ENCODE measurements at regions not wholly inside any gene's neighbourhood (a gene's known extent, or its start where the extent isn't known, plus 50 kb on each side); places are given as distances from the start of the nearest gene placed in this dataset.

DNA sequence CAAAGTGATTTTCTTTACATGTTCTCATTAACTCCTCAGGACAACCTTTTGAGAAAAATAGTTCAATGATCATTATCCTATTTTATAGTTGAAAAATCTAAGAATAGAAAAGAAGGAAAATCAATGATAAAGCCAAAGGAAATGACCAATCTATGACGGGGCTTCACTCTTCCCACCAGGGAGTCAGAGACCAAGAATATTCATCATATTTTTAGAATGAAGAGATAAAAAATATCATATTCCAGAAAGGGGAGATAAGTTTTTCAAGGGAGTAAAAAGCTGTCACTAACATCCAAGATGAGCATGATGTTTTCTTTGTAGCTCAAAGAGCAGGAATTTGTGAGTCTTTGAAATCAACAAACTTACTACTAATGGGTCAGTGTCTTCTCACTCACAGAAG lies 71.5 kb upstream of the LPP start:
- TF ChIP-seq CTCF (IDR thresholded peaks at IDR 0.05): no peak
- no peak for DNase-seq

GRCh38 chr3:188083011-188083410 lies 70.9 kb upstream of the LPP start:
- intact Hi-C loops (cut with DNase I): no loop called here
- H3K9me3 ChIP-seq: no peaks in the 10 kb centered on the region

More for the DNA sequence above, 71.5 kb upstream of the LPP start:
- no peaks in the 10 kb centered on the region for H3K27me3 ChIP-seq
- no peak overlapping the region for H3K4me3 ChIP-seq
- H3K36me3 ChIP-seq: no peaks in the 10 kb centered on the region
- intact Hi-C loops (cut with DNase I): no loop called here
- H3K4me1 ChIP-seq: peaks cover 0 to 9% of the 10 kb centered on the region in 2 donors
- no peaks in the 10 kb centered on the region for H3K9me3 ChIP-seq
- H3K27ac ChIP-seq: no peak overlapping the region
- ATAC-seq: no peak

GRCh38 chr3:188084752-188085583 lies 69.0 kb upstream of the LPP start:
- no peak for TF ChIP-seq CTCF (IDR thresholded peaks at IDR 0.05)
- DNase-seq (no peak), ATAC-seq (no peak)
- Histone ChIP-seq H3K4me1 (peaks cover 0 to 9% of the 10 kb centered on the region in 2 donors), H3K9me3 (no peaks in the 10 kb centered on the region), H3K4me3 (no peak overlapping the region), H3K36me3 (no peaks in the 10 kb centered on the region), H3K27me3 (no peaks in the 10 kb centered on the region), H3K27ac (no peak overlapping the region)
- intact Hi-C loops (cut with DNase I): no loop called here

More at GRCh38 chr3:188083011-188083410, 70.9 kb upstream of the LPP start:
- H3K27me3 ChIP-seq: no peaks in the 10 kb centered on the region
- H3K4me1 ChIP-seq: peaks cover 0 to 9% of the 10 kb centered on the region in 2 donors
- no peak for TF ChIP-seq CTCF (IDR thresholded peaks at IDR 0.05)
- no peaks in the 10 kb centered on the region for H3K36me3 ChIP-seq
- H3K27ac ChIP-seq: no peak overlapping the region
- H3K4me3 ChIP-seq: no peak overlapping the region
- ATAC-seq (no peak), DNase-seq (no peak)

DNA sequence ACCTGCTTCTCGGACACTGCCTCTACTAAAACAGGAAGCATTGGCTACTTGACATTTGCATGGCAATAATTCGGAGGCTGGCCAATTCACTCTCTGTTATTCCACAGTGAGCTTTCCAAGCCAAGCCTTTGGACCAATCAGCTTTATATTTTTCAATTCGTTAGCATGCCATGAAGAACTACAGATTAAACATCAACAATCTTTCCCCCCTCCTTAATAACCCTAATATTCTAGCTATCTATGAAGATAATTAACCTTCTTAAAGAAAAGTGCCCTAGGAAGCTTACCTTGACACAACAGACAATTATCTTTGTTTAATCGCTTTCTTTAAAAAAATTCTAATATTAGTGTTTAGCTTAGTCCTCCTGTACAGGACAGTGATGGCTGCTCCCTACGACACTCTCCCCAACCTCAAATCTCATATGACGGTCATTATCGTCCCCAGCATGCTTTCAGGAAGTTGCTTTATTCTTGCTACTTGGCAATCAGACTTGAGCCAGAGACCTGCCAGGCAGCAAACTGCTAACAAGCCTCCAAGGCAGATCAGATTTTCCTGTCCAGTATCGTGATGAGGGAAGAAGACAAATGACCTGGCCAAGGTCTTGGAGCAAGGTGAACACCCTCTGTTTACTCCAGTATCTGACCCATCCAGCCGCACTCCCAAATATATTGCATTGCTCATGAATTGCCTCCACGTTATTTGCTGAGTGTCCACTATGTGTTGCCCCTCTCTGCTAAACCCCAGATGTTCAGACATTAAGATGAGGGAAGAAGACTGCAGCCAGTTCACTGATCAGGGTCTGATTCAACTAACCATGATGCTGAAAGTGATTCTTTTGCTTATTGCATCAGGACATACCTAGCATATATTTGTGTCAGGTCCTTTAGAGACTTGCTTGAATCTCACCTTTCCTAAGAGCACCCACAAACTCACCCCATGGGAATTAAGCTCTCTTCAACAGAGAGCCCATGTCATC lies 68.1 kb upstream of the LPP start:
- intact Hi-C loops (cut with DNase I): no loop called here
- no peaks in the 10 kb centered on the region for H3K36me3 ChIP-seq
- TF ChIP-seq CTCF (IDR thresholded peaks at IDR 0.05): no peak
- no peaks in the 10 kb centered on the region for H3K9me3 ChIP-seq
- H3K4me3 ChIP-seq: no peak overlapping the region
- no peaks in the 10 kb centered on the region for H3K27me3 ChIP-seq
- DNase-seq: no peak
- no peak overlapping the region for H3K27ac ChIP-seq
- no peak for ATAC-seq
- peaks cover 0 to 9% of the 10 kb centered on the region in 2 donors for H3K4me1 ChIP-seq
